ENCODE measurements at regions not wholly inside any gene's neighbourhood (a gene's known extent, or its start where the extent isn't known, plus 50 kb on each side); places are given as distances from the start of the nearest gene placed in this dataset.
A peak's percentile ranks its signal among the peaks of the same experiment; 100 is the strongest.

DNA sequence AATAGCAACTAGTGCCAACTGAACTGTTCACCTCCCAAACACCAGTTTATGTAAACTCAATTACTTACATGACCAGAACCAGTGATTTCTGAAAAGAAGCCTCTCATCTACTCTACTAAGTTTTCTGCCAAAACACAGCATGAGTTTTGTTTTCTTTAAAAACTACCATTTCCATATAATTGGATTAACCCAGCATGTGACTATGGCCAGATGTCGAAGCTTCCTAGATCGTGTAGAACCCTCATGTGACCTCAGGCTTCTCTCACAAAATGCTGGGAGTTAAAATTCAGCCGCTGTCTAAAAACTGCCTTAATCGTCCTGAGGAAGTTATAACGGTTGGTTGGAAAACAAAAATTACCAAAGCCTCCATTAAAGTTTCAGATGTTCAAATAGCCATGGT, 303.5 kb downstream of the IRX1 start:
- Histone ChIP-seq H3K9ac (ENCODE audit: low read length in 3 of 3) (no peak overlapping the region), H3K4me3 (ENCODE audit: low read length in 3 of 3) (no peak overlapping the region), H3K9me3 (ENCODE audit: control insufficient read depth in 2 of 3, insufficient read depth in 1 of 3, low read length in 3 of 3) (peaks cover 0 to 5% (median 0%) of the 10 kb centered on the region in 3 donors), H3K27me3 (ENCODE audit: control insufficient read depth, insufficient read depth, low read length) (no peaks in the 10 kb centered on the region), H3K4me1 (ENCODE audit: control insufficient read depth in 2 of 3, insufficient read depth in 2 of 3, low read depth in 1 of 3, low read length in 3 of 3) (no peaks in the 10 kb centered on the region), H3K36me3 (ENCODE audit: control insufficient read depth in 2 of 3, insufficient read depth in 3 of 3, low read length in 3 of 3) (no peaks in the 10 kb centered on the region), H3K27ac (ENCODE audit: low read depth in 2 of 2, low read length in 2 of 2) (no peak overlapping the region)
- DNase-seq, result no peak
- TF ChIP-seq, protein P1, sequence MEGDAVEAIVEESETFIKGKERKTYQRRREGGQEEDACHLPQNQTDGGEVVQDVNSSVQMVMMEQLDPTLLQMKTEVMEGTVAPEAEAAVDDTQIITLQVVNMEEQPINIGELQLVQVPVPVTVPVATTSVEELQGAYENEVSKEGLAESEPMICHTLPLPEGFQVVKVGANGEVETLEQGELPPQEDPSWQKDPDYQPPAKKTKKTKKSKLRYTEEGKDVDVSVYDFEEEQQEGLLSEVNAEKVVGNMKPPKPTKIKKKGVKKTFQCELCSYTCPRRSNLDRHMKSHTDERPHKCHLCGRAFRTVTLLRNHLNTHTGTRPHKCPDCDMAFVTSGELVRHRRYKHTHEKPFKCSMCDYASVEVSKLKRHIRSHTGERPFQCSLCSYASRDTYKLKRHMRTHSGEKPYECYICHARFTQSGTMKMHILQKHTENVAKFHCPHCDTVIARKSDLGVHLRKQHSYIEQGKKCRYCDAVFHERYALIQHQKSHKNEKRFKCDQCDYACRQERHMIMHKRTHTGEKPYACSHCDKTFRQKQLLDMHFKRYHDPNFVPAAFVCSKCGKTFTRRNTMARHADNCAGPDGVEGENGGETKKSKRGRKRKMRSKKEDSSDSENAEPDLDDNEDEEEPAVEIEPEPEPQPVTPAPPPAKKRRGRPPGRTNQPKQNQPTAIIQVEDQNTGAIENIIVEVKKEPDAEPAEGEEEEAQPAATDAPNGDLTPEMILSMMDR (IDR thresholded peaks at IDR 0.05; ENCODE audit: borderline replicate concordance, extremely low read depth, insufficient read depth), result no peak
- no peak for FAIRE-seq
- intact Hi-C loops (cut with DNase I), result no loop called here

DNA sequence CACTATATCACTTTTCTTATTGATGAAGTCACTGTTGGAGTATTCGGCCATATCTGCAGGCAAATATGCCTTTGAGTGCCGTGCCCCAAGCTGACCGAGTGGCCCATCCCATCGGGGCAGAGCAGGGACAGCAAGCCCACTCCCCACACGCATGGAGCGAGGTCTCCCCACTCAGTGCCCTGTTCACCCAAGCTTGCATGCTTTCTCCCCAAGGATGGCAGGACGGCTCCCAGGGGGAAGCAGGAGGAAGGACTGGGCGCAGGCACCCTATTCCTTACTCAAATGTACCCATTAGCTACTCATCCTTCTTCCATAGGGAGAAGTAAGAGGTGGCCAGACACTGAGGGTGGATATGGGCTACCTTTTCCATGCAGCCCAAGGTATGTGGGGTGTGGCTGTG, 309.0 kb downstream of the IRX1 start:
- intact Hi-C loops (cut with DNase I), result no loop called here
- Histone ChIP-seq H3K9ac (ENCODE audit: low read length in 3 of 3) (no peak overlapping the region), H3K9me3 (ENCODE audit: control insufficient read depth in 2 of 3, insufficient read depth in 1 of 3, low read length in 3 of 3) (no peaks in the 10 kb centered on the region), H3K27me3 (ENCODE audit: control insufficient read depth, insufficient read depth, low read length) (no peaks in the 10 kb centered on the region), H3K36me3 (ENCODE audit: control insufficient read depth in 2 of 3, insufficient read depth in 3 of 3, low read length in 3 of 3) (no peaks in the 10 kb centered on the region), H3K4me3 (ENCODE audit: low read length in 3 of 3) (no peak overlapping the region), H3K4me1 (ENCODE audit: control insufficient read depth in 2 of 3, insufficient read depth in 2 of 3, low read depth in 1 of 3, low read length in 3 of 3) (no peaks in the 10 kb centered on the region), H3K27ac (ENCODE audit: low read depth in 2 of 2, low read length in 2 of 2) (no peak overlapping the region)
- DNase-seq, result peak in 1 of 5 donors; percentile 34
- FAIRE-seq, result no peak
- TF ChIP-seq, protein P1 (IDR thresholded peaks at IDR 0.05; ENCODE audit: borderline replicate concordance, extremely low read depth, insufficient read depth), result no peak

DNA sequence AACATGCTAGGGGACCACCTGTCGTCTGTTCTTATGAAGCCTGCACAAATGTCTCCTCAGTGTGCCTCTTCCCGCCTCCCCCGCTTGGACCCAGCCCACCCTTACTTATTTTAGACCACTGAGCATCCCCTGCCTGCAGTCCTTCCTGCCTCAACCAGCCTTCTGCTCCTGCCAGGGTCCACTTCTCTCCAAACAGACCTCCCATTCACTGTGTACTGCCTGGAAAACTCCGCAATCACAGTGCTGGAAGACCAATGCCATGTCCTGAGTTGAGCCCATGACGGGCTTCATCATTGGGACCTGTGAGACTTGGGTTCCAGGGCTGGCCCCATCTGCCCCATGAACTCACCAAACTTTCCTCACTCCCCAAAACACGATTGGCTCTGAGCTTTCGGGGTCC, 309.4 kb downstream of the IRX1 start:
- Histone ChIP-seq H3K9ac (ENCODE audit: low read length in 3 of 3) (no peak overlapping the region), H3K9me3 (ENCODE audit: control insufficient read depth in 2 of 3, insufficient read depth in 1 of 3, low read length in 3 of 3) (no peaks in the 10 kb centered on the region), H3K27ac (ENCODE audit: low read depth in 2 of 2, low read length in 2 of 2) (no peak overlapping the region), H3K4me1 (ENCODE audit: control insufficient read depth in 2 of 3, insufficient read depth in 2 of 3, low read depth in 1 of 3, low read length in 3 of 3) (no peaks in the 10 kb centered on the region), H3K27me3 (ENCODE audit: control insufficient read depth, insufficient read depth, low read length) (no peaks in the 10 kb centered on the region), H3K4me3 (ENCODE audit: low read length in 3 of 3) (no peak overlapping the region), H3K36me3 (ENCODE audit: control insufficient read depth in 2 of 3, insufficient read depth in 3 of 3, low read length in 3 of 3) (no peaks in the 10 kb centered on the region)
- intact Hi-C loops (cut with DNase I), result no loop called here
- FAIRE-seq (no peak), DNase-seq (peak in 1 of 5 donors; percentile 33)
- TF ChIP-seq, protein P1 (IDR thresholded peaks at IDR 0.05; ENCODE audit: borderline replicate concordance, extremely low read depth, insufficient read depth), result no peak

DNA sequence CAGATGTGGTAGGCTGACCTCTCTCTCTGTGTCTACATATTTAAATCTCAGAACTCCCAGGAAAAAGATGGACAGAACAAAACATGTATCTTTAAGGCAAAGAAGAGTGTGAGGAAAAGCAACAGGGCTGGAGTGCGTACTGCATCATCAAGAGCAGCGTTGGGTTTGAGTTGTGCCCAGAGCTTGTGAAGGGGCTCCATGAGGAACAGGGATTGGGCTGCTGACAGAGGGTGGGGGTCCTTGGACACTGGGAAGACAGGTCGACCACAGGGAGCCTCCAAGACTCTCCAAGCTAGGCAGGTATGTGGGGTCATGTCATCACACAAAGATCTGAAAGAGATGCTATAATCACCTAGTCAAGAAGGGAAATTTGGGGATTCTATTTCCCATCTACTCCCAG, 309.9 kb downstream of the IRX1 start:
- FAIRE-seq (no peak), DNase-seq (no peak)
- no peaks in the 10 kb centered on the region for H3K9me3 ChIP-seq (ENCODE audit: control insufficient read depth in 2 of 3, insufficient read depth in 1 of 3, low read length in 3 of 3)
- H3K27ac ChIP-seq (ENCODE audit: low read depth in 2 of 2, low read length in 2 of 2), result no peak overlapping the region
- no peak overlapping the region for H3K9ac ChIP-seq (ENCODE audit: low read length in 3 of 3)
- intact Hi-C loops (cut with DNase I), result no loop called here
- no peaks in the 10 kb centered on the region for H3K4me1 ChIP-seq (ENCODE audit: control insufficient read depth in 2 of 3, insufficient read depth in 2 of 3, low read depth in 1 of 3, low read length in 3 of 3)
- no peaks in the 10 kb centered on the region for H3K36me3 ChIP-seq (ENCODE audit: control insufficient read depth in 2 of 3, insufficient read depth in 3 of 3, low read length in 3 of 3)
- TF ChIP-seq, protein P1 (IDR thresholded peaks at IDR 0.05; ENCODE audit: borderline replicate concordance, extremely low read depth, insufficient read depth), result no peak
- no peaks in the 10 kb centered on the region for H3K27me3 ChIP-seq (ENCODE audit: control insufficient read depth, insufficient read depth, low read length)
- no peak overlapping the region for H3K4me3 ChIP-seq (ENCODE audit: low read length in 3 of 3)

All from kidney (tissue), 13 donors.